ENCODE measurements at regions not wholly inside any gene's neighbourhood (a gene's known extent, or its start where the extent isn't known, plus 50 kb on each side); places are given as distances from the start of the nearest gene placed in this dataset.
A peak's percentile ranks its signal among the peaks of the same experiment; 100 is the strongest.

DNA sequence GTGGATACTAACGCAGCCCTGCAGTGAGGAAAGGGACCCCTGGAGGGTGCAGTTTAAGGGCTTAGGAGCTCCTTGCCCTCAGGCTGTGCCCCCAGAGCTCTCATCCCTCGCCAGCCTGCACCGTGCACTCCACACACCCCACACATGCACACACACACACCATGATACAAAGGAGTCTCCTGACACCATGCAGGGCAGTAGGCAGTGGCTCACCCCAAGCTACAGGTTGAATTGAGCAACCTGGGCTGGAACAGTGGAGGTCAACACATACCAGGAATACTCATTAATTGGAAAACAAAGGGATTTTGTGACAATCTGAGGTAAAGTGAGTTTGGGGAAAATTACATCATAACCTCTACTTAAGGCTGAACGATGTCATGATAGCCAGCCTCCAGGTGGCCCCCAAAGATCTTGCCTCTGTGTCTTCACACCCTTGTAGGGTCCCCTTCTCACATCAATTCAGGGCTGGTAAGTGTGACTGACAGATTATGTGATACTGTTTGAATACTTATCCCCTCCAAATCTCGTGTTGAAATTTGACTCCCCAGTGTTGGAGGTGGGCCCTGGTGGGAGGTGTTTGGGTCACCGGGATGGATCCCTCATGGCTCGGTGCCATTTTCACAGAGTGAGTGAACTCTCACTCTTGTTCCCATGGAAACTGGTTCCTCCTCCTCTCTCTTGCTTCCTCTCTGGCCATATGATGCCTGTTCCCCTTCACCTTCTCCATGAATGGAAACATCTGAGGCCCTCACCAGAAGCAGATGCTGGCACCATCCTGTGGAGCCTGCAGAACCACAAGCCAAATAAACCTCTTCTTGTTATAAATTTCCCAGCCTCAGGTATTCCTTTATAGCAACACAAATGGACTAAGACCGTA, 111.0 kb upstream of the RAB4A start:
- H3K36me3 Mint-ChIP-seq = peaks cover 0 to 3% of the 10 kb centered on the region in 2 donors
- H3K79me2 ChIP-seq (ENCODE audit: insufficient read depth, low read length) = no peaks in the 10 kb centered on the region
- peak; percentile 35 to 54 (median 52) for DNase-seq
- 90% methylated on average over 3 of the region's 8 CpGs for WGBS (ENCODE audit: insufficient coverage)
- H3K27me3 Mint-ChIP-seq (ENCODE audit: low read depth in 3 of 3) = peaks cover 0 to 5% (median 2%) of the 10 kb centered on the region in 3 donors
- H3K4me3 Mint-ChIP-seq = no peak overlapping the region
- H2AFZ ChIP-seq (ENCODE audit: insufficient read depth, low read depth, low read length, poor library complexity, severe bottlenecking) = no peak overlapping the region
- H3K27ac Mint-ChIP-seq = peak overlapping the region; percentile 92 to 97 (median 95)
- intact Hi-C loops (cut with micrococcal nuclease) = loop anchor here in 1 of 2 donors (10.0 kb wide), 1 partner anchor 135 kb away; no protein-coding TSS in a partner anchor
- peak overlapping the region; percentile 25 for H3K4me2 ChIP-seq (replicated peaks; ENCODE audit: extremely low read depth, low read length, poor library complexity, severe bottlenecking)
- no peak overlapping the region for H3K9ac ChIP-seq (ENCODE audit: insufficient read depth, low read length, poor library complexity, severe bottlenecking)
- H3K36me3 ChIP-seq (replicated peaks in 1 of 2; ENCODE audit: control insufficient read depth in 1 of 2, insufficient read depth in 2 of 2, low read length in 2 of 2) = no peaks in the 10 kb centered on the region
- H3K9me3 Mint-ChIP-seq = peaks cover 0 to 5% (median 0%) of the 10 kb centered on the region in 7 donors
- H4K20me1 ChIP-seq (ENCODE audit: insufficient read depth, low read length) = no peaks in the 10 kb centered on the region
- H3K4me3 ChIP-seq (replicated peaks in 1 of 3; ENCODE audit: low read depth in 2 of 3, low read length in 3 of 3) = peak overlapping the region in 1 of 3 experiments; percentile 22
- TF ChIP-seq, protein P1, sequence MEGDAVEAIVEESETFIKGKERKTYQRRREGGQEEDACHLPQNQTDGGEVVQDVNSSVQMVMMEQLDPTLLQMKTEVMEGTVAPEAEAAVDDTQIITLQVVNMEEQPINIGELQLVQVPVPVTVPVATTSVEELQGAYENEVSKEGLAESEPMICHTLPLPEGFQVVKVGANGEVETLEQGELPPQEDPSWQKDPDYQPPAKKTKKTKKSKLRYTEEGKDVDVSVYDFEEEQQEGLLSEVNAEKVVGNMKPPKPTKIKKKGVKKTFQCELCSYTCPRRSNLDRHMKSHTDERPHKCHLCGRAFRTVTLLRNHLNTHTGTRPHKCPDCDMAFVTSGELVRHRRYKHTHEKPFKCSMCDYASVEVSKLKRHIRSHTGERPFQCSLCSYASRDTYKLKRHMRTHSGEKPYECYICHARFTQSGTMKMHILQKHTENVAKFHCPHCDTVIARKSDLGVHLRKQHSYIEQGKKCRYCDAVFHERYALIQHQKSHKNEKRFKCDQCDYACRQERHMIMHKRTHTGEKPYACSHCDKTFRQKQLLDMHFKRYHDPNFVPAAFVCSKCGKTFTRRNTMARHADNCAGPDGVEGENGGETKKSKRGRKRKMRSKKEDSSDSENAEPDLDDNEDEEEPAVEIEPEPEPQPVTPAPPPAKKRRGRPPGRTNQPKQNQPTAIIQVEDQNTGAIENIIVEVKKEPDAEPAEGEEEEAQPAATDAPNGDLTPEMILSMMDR (IDR thresholded peaks at IDR 0.05) = no peak
- H3K4me1 Mint-ChIP-seq = peaks cover 64% of the 10 kb centered on the region
- peak overlapping the region; percentile 85 to 95 for H3K27ac ChIP-seq (ENCODE audit: low read depth in 1 of 2, low read length in 2 of 2)
- no peaks in the 10 kb centered on the region for H3K27me3 ChIP-seq (ENCODE audit: control insufficient read depth in 2 of 2, insufficient read depth in 2 of 2, low read length in 2 of 2)
- peaks cover 62% of the 10 kb centered on the region in 2 donors for H3K4me1 ChIP-seq (ENCODE audit: control insufficient read depth in 1 of 2, insufficient read depth in 2 of 2, low read length in 2 of 2)
- no peaks in the 10 kb centered on the region for H3K9me3 ChIP-seq (replicated peaks in 1 of 2; ENCODE audit: control insufficient read depth in 1 of 2, insufficient read depth in 1 of 2, low read length in 2 of 2)

DNA sequence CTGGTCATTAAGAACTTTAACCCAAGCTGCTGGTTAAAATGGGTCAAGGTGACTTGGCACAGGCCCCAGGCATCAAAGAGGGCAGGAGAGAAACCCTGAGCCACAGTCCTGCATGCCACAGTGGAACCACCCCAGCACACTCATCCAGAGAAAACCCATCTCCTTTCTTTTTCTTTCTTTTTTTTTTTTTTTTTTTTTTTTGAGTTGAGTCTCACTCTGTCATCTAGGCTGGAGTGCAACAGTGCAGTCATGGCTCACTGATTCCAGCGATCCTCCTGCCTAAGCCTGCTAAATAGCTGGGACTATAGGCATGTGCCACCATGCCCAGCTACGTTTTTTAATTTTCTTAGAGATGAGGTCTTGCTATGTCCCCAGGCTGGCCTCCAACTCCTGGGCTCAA, 109.2 kb upstream of the RAB4A start:
- Mint-ChIP-seq H3K9me3 (peaks cover 0 to 5% (median 0%) of the 10 kb centered on the region in 7 donors), H3K27me3 (ENCODE audit: low read depth in 3 of 3) (peaks cover 0 to 5% (median under 1%) of the 10 kb centered on the region in 3 donors), H3K4me1 (peaks cover 61% of the 10 kb centered on the region), H3K4me3 (no peak overlapping the region), H3K27ac (no peak overlapping the region), H3K36me3 (peaks cover 0 to 3% of the 10 kb centered on the region in 2 donors)
- no peak overlapping the region for H2AFZ ChIP-seq (ENCODE audit: insufficient read depth, low read depth, low read length, poor library complexity, severe bottlenecking)
- no peak overlapping the region for H3K27ac ChIP-seq (ENCODE audit: low read depth in 1 of 2, low read length in 2 of 2)
- TF ChIP-seq, protein P1 (IDR thresholded peaks at IDR 0.05) = no peak
- H3K4me1 ChIP-seq (ENCODE audit: control insufficient read depth in 1 of 2, insufficient read depth in 2 of 2, low read length in 2 of 2) = peaks cover 61% of the 10 kb centered on the region in 2 donors
- DNase-seq = no peak
- H3K79me2 ChIP-seq (ENCODE audit: insufficient read depth, low read length) = no peaks in the 10 kb centered on the region
- H3K4me2 ChIP-seq (replicated peaks; ENCODE audit: extremely low read depth, low read length, poor library complexity, severe bottlenecking) = no peak overlapping the region
- no peak overlapping the region for H3K9ac ChIP-seq (ENCODE audit: insufficient read depth, low read length, poor library complexity, severe bottlenecking)
- H3K27me3 ChIP-seq (ENCODE audit: control insufficient read depth in 2 of 2, insufficient read depth in 2 of 2, low read length in 2 of 2) = no peaks in the 10 kb centered on the region
- H3K4me3 ChIP-seq (replicated peaks in 1 of 3; ENCODE audit: low read depth in 2 of 3, low read length in 3 of 3) = no peak overlapping the region
- intact Hi-C loops (cut with micrococcal nuclease) = no loop called here
- H4K20me1 ChIP-seq (ENCODE audit: insufficient read depth, low read length) = no peaks in the 10 kb centered on the region
- no peaks in the 10 kb centered on the region for H3K36me3 ChIP-seq (replicated peaks in 1 of 2; ENCODE audit: control insufficient read depth in 1 of 2, insufficient read depth in 2 of 2, low read length in 2 of 2)
- H3K9me3 ChIP-seq (replicated peaks in 1 of 2; ENCODE audit: control insufficient read depth in 1 of 2, insufficient read depth in 1 of 2, low read length in 2 of 2) = no peaks in the 10 kb centered on the region
- 100% methylated on average over 2 of the region's 2 CpGs for WGBS (ENCODE audit: insufficient coverage)

Data from CD14-positive monocyte (primary cell).